PC-9 (cell line): ENCODE measurements at regions not wholly inside any gene's neighbourhood (a gene's known extent, or its start where the extent isn't known, plus 50 kb on each side); places are given as distances from the start of the nearest gene placed in this dataset.

Experiments used
- CTCF ChIP-seq: fragments of 200-600 bp; sonication (generic); conservative IDR thresholded peaks from 2 replicates; pipeline ENCODE4 v1.6.1; 2017; ENCODE audit warnings: mixed run types, antibody characterized with exemption, mild to moderate bottlenecking, moderate library complexity
- EZH2 ChIP-seq: fragments of 200-600 bp; sonication (generic); IDR thresholded peaks from 2 replicates; pipeline ENCODE4 v1.8.0; 2017; ENCODE audit warnings: antibody characterized with exemption, low read depth

GRCh38 chr3:153820035-153820434, 301.2 kb upstream of the ARHGEF26 start:
- TF ChIP-seq CTCF (no peak), EZH2 (no peak)
